Fibroblast of lung (primary cell): ENCODE measurements at regions not wholly inside any gene's neighbourhood (a gene's known extent, or its start where the extent isn't known, plus 50 kb on each side); places are given as distances from the start of the nearest gene placed in this dataset.

Experiments used
- CTCF ChIP-seq, 2 donors: IDR thresholded peaks in 1 of 2; conservative IDR thresholded peaks in 1 of 2; 1 replicate in 1 of 2; 2 replicates in 1 of 2; pipeline ENCODE4 v1.5.1; 2011 to 2012; ENCODE audit warnings: low read length in 2 of 2, control low read depth in 1 of 2, inconsistent platforms in 1 of 2, low read depth in 1 of 2, mild to moderate bottlenecking in 1 of 2
- EZH2 ChIP-seq: IDR thresholded peaks from 2 replicates; pipeline ENCODE4 v1.5.1; 2012; ENCODE audit warnings: low read length, control low read depth, mild to moderate bottlenecking; ENCODE audit errors: missing control alignments

- TF ChIP-seq CTCF (conservative IDR thresholded peaks at IDR 0.05 in 1 of 2, IDR thresholded peaks at IDR 0.05 in 1 of 2; ENCODE audit: low read depth in 1 of 2, low read length in 2 of 2) (no peak), EZH2 (no peak)
These were observed 164.7 kb upstream of the SLC7A11 start for GRCh38 chr4:138406876-138407275.
